Middle frontal gyrus (tissue), 1 donor: ENCODE measurements at regions not wholly inside any gene's neighbourhood (a gene's known extent, or its start where the extent isn't known, plus 50 kb on each side); places are given as distances from the start of the nearest gene placed in this dataset.
"Not testable (repeated sequence)": the region's sequence is repeated elsewhere in the genome, so short reads cannot be mapped to it uniquely, and the experiment has no call there.

Source experiments
- DNase-seq: peaks from one replicate; pipeline ENCODE4 v3.0.0-alpha.2; 2015; ENCODE audit warnings: low spot score; ENCODE audit errors: extremely low spot score

GRCh38 chr7:9691286-9691685, 1257.9 kb downstream of the NXPH1 start:
- no peak for DNase-seq

- DNase-seq, result no peak
Observed at GRCh38 chr7:9698375-9698774, 1265.0 kb downstream of the NXPH1 start.

- DNase-seq, result no peak
Observed at GRCh38 chr7:9709216-9709615, 1264.5 kb upstream of the PHF14 start.

GRCh38 chr7:9711259-9711918, 1262.3 kb upstream of the PHF14 start:
- no peak for DNase-seq

GRCh38 chr7:9718071-9718661, 1255.5 kb upstream of the PHF14 start:
- DNase-seq, result no peak

- DNase-seq, result no peak
Observed at GRCh38 chr7:9719303-9719702, 1254.4 kb upstream of the PHF14 start.

GRCh38 chr7:9719721-9720120, 1254.0 kb upstream of the PHF14 start:
- no peak for DNase-seq

GRCh38 chr7:9725940-9726663, 1247.6 kb upstream of the PHF14 start:
- DNase-seq, result not testable (repeated sequence)

GRCh38 chr7:9726811-9727210, 1246.9 kb upstream of the PHF14 start:
- DNase-seq, result not testable (repeated sequence)

GRCh38 chr7:9727467-9727869, 1246.2 kb upstream of the PHF14 start:
- not testable (repeated sequence) for DNase-seq

GRCh38 chr7:9728014-9728657, 1245.5 kb upstream of the PHF14 start:
- not testable (repeated sequence) for DNase-seq

- no peak for DNase-seq
Observed at GRCh38 chr7:9752033-9752432, 1221.6 kb upstream of the PHF14 start.

- DNase-seq, result no peak
Observed at GRCh38 chr7:9761224-9761623, 1212.4 kb upstream of the PHF14 start.

GRCh38 chr7:9776900-9777299, 1196.8 kb upstream of the PHF14 start:
- no peak for DNase-seq

- no peak for DNase-seq
Observed at GRCh38 chr7:9778367-9778766, 1195.3 kb upstream of the PHF14 start.

GRCh38 chr7:9781710-9782109, 1192.0 kb upstream of the PHF14 start:
- no peak for DNase-seq

- no peak for DNase-seq
Observed at GRCh38 chr7:9782275-9782674, 1191.4 kb upstream of the PHF14 start.

GRCh38 chr7:9785211-9785610, 1188.5 kb upstream of the PHF14 start:
- no peak for DNase-seq

- DNase-seq, result no peak
Observed at GRCh38 chr7:9796241-9796640, 1177.4 kb upstream of the PHF14 start.

GRCh38 chr7:9822458-9823290, 1151.0 kb upstream of the PHF14 start:
- no peak for DNase-seq

- DNase-seq, result no peak
Observed at GRCh38 chr7:9835199-9835598, 1138.5 kb upstream of the PHF14 start.
